K562 (cell line): ENCODE measurements at regions not wholly inside any gene's neighbourhood (a gene's known extent, or its start where the extent isn't known, plus 50 kb on each side); places are given as distances from the start of the nearest gene placed in this dataset.

Source experiments
- CHD2 ChIP-seq: IDR thresholded peaks from 2 replicates; pipeline ENCODE4 v1.6.1; 2011; ENCODE audit warnings: low read depth, low read length
- DPF2 ChIP-seq: fragments of 450-650 bp; IDR thresholded peaks from 2 replicates; pipeline ENCODE4 v1.6.1; 2016
- IRF2 ChIP-seq: sonication (generic); formaldehyde crosslinking; IDR thresholded peaks from 2 replicates; pipeline ENCODE4 v1.8.1; 2022; ENCODE audit warnings: mild to moderate bottlenecking, missing genetic modification reagents
- MCM3 ChIP-seq: fragments of 450-650 bp; IDR thresholded peaks from 2 replicates; pipeline ENCODE4 v1.6.1; 2016
- MNT ChIP-seq, 2 experiments: fragments of 450-650 bp; conservative IDR thresholded peaks; 2 replicates each; pipeline ENCODE4 v1.6.1; 2017; ENCODE audit warnings: mild to moderate bottlenecking in 2 of 2, moderate library complexity in 2 of 2
- PTBP1 ChIP-seq: fragments of 200-400 bp; formaldehyde crosslinking; IDR thresholded peaks from 2 replicates; pipeline ENCODE4 v1.6.1; 2017; ENCODE audit warnings: low read depth, low read length
- SMAD1 ChIP-seq: fragments of 150-350 bp; IDR thresholded peaks from 2 replicates; pipeline ENCODE4 v1.6.1; 2014; ENCODE audit warnings: low read length, low read depth; ENCODE audit not compliant: partially characterized antibody
- USF2 ChIP-seq: sonication (generic); formaldehyde crosslinking; IDR thresholded peaks from 2 replicates; pipeline ENCODE4 v1.5.0; 2020; ENCODE audit warnings: missing genetic modification reagents
- ZBTB8A ChIP-seq: fragments of 450-650 bp; IDR thresholded peaks from 2 replicates; pipeline ENCODE4 v1.6.1; 2018; ENCODE audit warnings: mild to moderate bottlenecking, moderate library complexity; ENCODE audit not compliant: partially characterized antibody
- ZC3H11A ChIP-seq: IDR thresholded peaks from 2 replicates; pipeline ENCODE4 v1.6.1; 2012; ENCODE audit warnings: low read depth, low read length, improper control_type of control experiment
- ZFX ChIP-seq: sonication (generic); formaldehyde crosslinking; IDR thresholded peaks from 2 replicates; pipeline ENCODE4 v1.8.0; 2022; ENCODE audit warnings: mild to moderate bottlenecking, missing genetic modification reagents, moderate library complexity
- ZNF212 ChIP-seq: fragments of 450-650 bp; formaldehyde crosslinking; IDR thresholded peaks from 2 replicates; pipeline ENCODE4 v1.4.0; 2020; ENCODE audit warnings: mild to moderate bottlenecking
- ZZZ3 ChIP-seq: fragments of 450-650 bp; IDR thresholded peaks from 2 replicates; pipeline ENCODE4 v1.6.1; 2016; ENCODE audit warnings: antibody characterized with exemption, mild to moderate bottlenecking, moderate library complexity

GRCh38 chr3:72624656-72625055 is 223.6 kb downstream of the SHQ1 start:
- TF ChIP-seq IRF2 (CRISPR knock-in tag), result no peak
- no peak for TF ChIP-seq ZC3H11A
- no peak for TF ChIP-seq ZBTB8A
- TF ChIP-seq ZFX, result no peak
- TF ChIP-seq SMAD1, result no peak
- TF ChIP-seq ZZZ3, result no peak
- TF ChIP-seq DPF2, result no peak
- no peak for TF ChIP-seq PTBP1
- TF ChIP-seq ZNF212 (CRISPR knock-in tag), result no peak
- TF ChIP-seq USF2 (CRISPR knock-in tag), result no peak
- TF ChIP-seq CHD2, result no peak
- TF ChIP-seq MCM3, result no peak
- TF ChIP-seq MNT (conservative IDR thresholded peaks at IDR 0.05), result no peak
